ENCODE measurements at regions not wholly inside any gene's neighbourhood (a gene's known extent, or its start where the extent isn't known, plus 50 kb on each side); places are given as distances from the start of the nearest gene placed in this dataset.
"Not testable (repeated sequence)": the region's sequence is repeated elsewhere in the genome, so short reads cannot be mapped to it uniquely, and the experiment has no call there.

- in situ Hi-C loops (cut with MboI; ENCODE audit: low sequenced_read_pairs, unreplicated experiment), result loop anchor here (25.0 kb wide), 1 partner anchor 97 kb away; no protein-coding TSS in a partner anchor
- DNase-seq (ENCODE audit: low spot score), result not testable (repeated sequence)
These were observed 71.1 kb upstream of the CLEC6A start for GRCh38 chr12:8384686-8385085.

GRCh38 chr12:8385431-8385830 lies 70.3 kb upstream of the CLEC6A start:
- not testable (repeated sequence) for DNase-seq (ENCODE audit: low spot score)
- in situ Hi-C loops (cut with MboI; ENCODE audit: low sequenced_read_pairs, unreplicated experiment), result loop anchor here (25.0 kb wide), 1 partner anchor 98 kb away; no protein-coding TSS in a partner anchor

- in situ Hi-C loops (cut with MboI; ENCODE audit: low sequenced_read_pairs, unreplicated experiment), result loop anchor here (25.0 kb wide), 1 partner anchor 99 kb away; no protein-coding TSS in a partner anchor
- DNase-seq (ENCODE audit: low spot score), result not testable (repeated sequence)
These were observed 69.1 kb upstream of the CLEC6A start for GRCh38 chr12:8386661-8387060.

GRCh38 chr12:8389296-8389695 lies 66.5 kb upstream of the CLEC6A start:
- in situ Hi-C loops (cut with MboI; ENCODE audit: low sequenced_read_pairs, unreplicated experiment), result loop anchor here (25.0 kb wide), 1 partner anchor 102 kb away; no protein-coding TSS in a partner anchor
- not testable (repeated sequence) for DNase-seq (ENCODE audit: low spot score)

GRCh38 chr12:8390001-8390777 lies 65.6 kb upstream of the CLEC6A start:
- peak; percentile 76 for TF ChIP-seq CTCF (IDR thresholded peaks at IDR 0.05; ENCODE audit: borderline replicate concordance, control extremely low read depth, extremely low read depth, insufficient read depth, missing control alignments)
- in situ Hi-C loops (cut with MboI; ENCODE audit: low sequenced_read_pairs, unreplicated experiment), result loop anchor here (25.0 kb wide), 1 partner anchor 103 kb away; no protein-coding TSS in a partner anchor
- peak; percentile 59 for DNase-seq (ENCODE audit: low spot score)

- TF ChIP-seq CTCF (IDR thresholded peaks at IDR 0.05; ENCODE audit: borderline replicate concordance, control extremely low read depth, extremely low read depth, insufficient read depth, missing control alignments), result peak; percentile 76
- peak; percentile 63 for DNase-seq (ENCODE audit: low spot score)
- in situ Hi-C loops (cut with MboI; ENCODE audit: low sequenced_read_pairs, unreplicated experiment), result loop anchor here (25.0 kb wide), 1 partner anchor 109 kb away; no protein-coding TSS in a partner anchor
These were observed 59.3 kb upstream of the CLEC6A start for GRCh38 chr12:8396225-8397071.

GRCh38 chr12:8397378-8397777 lies 58.4 kb upstream of the CLEC6A start:
- DNase-seq (ENCODE audit: low spot score), result not testable (repeated sequence)
- in situ Hi-C loops (cut with MboI; ENCODE audit: low sequenced_read_pairs, unreplicated experiment), result loop anchor here (25.0 kb wide), 1 partner anchor 110 kb away; no protein-coding TSS in a partner anchor

- DNase-seq (ENCODE audit: low spot score), result not testable (repeated sequence)
- in situ Hi-C loops (cut with MboI; ENCODE audit: low sequenced_read_pairs, unreplicated experiment), result loop anchor here (25.0 kb wide), 1 partner anchor 112 kb away; no protein-coding TSS in a partner anchor
These were observed 56.2 kb upstream of the CLEC6A start for GRCh38 chr12:8399496-8400034.

- in situ Hi-C loops (cut with MboI; ENCODE audit: low sequenced_read_pairs, unreplicated experiment), result not testable (repeated sequence)
These were observed 51.9 kb upstream of the CLEC6A start for GRCh38 chr12:8403834-8404233.

GRCh38 chr12:8404341-8404740 lies 51.4 kb upstream of the CLEC6A start:
- in situ Hi-C loops (cut with MboI; ENCODE audit: low sequenced_read_pairs, unreplicated experiment), result not testable (repeated sequence)

More at GRCh38 chr12:8403834-8404233, 51.9 kb upstream of the CLEC6A start:
- not testable (repeated sequence) for DNase-seq (ENCODE audit: low spot score)

More at GRCh38 chr12:8404341-8404740, 51.4 kb upstream of the CLEC6A start:
- not testable (repeated sequence) for DNase-seq (ENCODE audit: low spot score)

All from GM13976 (cell line).